Stomach smooth muscle (tissue), 2 donors: ENCODE measurements at regions not wholly inside any gene's neighbourhood (a gene's known extent, or its start where the extent isn't known, plus 50 kb on each side); places are given as distances from the start of the nearest gene placed in this dataset.

Experiments
- H3K27ac ChIP-seq: one replicate; pipeline ENCODE4 v1.7.0; 2013; ENCODE audit warnings: mild to moderate bottlenecking, low read length, inconsistent platforms
- H3K27me3 ChIP-seq, 2 donors: one replicate each; pipeline ENCODE4 v1.7.0; 2013; ENCODE audit warnings: low read length in 2 of 2; ENCODE audit not compliant: insufficient read depth in 2 of 2, control insufficient read depth in 1 of 2
- H3K36me3 ChIP-seq, 2 donors: one replicate each; pipeline ENCODE4 v1.7.0; 2013; ENCODE audit warnings: low read length in 2 of 2; ENCODE audit not compliant: control insufficient read depth in 2 of 2, insufficient read depth in 2 of 2
- H3K4me1 ChIP-seq: one replicate; pipeline ENCODE4 v1.7.0; 2013; ENCODE audit warnings: low read length; ENCODE audit not compliant: control insufficient read depth, insufficient read depth
- H3K4me3 ChIP-seq, 2 donors: one replicate each; pipeline ENCODE4 v1.7.0; 2013; ENCODE audit warnings: low read length in 2 of 2
- H3K9ac ChIP-seq, 2 donors: one replicate each; pipeline ENCODE4 v1.7.0; 2013; ENCODE audit warnings: low read length in 2 of 2, mild to moderate bottlenecking in 1 of 2
- H3K9me3 ChIP-seq, 2 donors: one replicate each; pipeline ENCODE4 v1.7.0; 2013; ENCODE audit warnings: low read length in 2 of 2; ENCODE audit not compliant: control insufficient read depth in 2 of 2
- donor health status: healthy.
- donor health status: Pancreatic carcinoma.

- Histone ChIP-seq H3K4me1 (no peaks in the 10 kb centered on the region), H3K27me3 (no peaks in the 10 kb centered on the region), H3K9ac (no peak overlapping the region), H3K4me3 (no peak overlapping the region), H3K36me3 (no peaks in the 10 kb centered on the region), H3K27ac (no peak overlapping the region), H3K9me3 (no peaks in the 10 kb centered on the region)
Measured at GRCh38 chr6:140178935-140179334, 804.5 kb upstream of the CITED2 start.

GRCh38 chr6:140178520-140178919 is 804.1 kb upstream of the CITED2 start:
- no peaks in the 10 kb centered on the region for H3K27me3 ChIP-seq
- H3K4me1 ChIP-seq, result no peaks in the 10 kb centered on the region
- no peak overlapping the region for H3K4me3 ChIP-seq
- H3K9me3 ChIP-seq, result no peaks in the 10 kb centered on the region
- H3K9ac ChIP-seq, result no peak overlapping the region
- H3K36me3 ChIP-seq, result no peaks in the 10 kb centered on the region
- no peak overlapping the region for H3K27ac ChIP-seq

- H3K27ac ChIP-seq, result no peak overlapping the region
- H3K9ac ChIP-seq, result no peak overlapping the region
- no peaks in the 10 kb centered on the region for H3K4me1 ChIP-seq
Measured at GRCh38 chr6:140176306-140176705, 801.9 kb upstream of the CITED2 start.

GRCh38 chr6:140175486-140175885 is 801.0 kb upstream of the CITED2 start:
- no peaks in the 10 kb centered on the region for H3K9me3 ChIP-seq
- H3K36me3 ChIP-seq, result no peaks in the 10 kb centered on the region
- H3K9ac ChIP-seq, result no peak overlapping the region
- H3K4me1 ChIP-seq, result no peaks in the 10 kb centered on the region
- no peak overlapping the region for H3K4me3 ChIP-seq
- no peaks in the 10 kb centered on the region for H3K27me3 ChIP-seq
- no peak overlapping the region for H3K27ac ChIP-seq

More at GRCh38 chr6:140176306-140176705, 801.9 kb upstream of the CITED2 start:
- H3K27me3 ChIP-seq, result no peaks in the 10 kb centered on the region
- no peak overlapping the region for H3K4me3 ChIP-seq
- no peaks in the 10 kb centered on the region for H3K36me3 ChIP-seq
- no peaks in the 10 kb centered on the region for H3K9me3 ChIP-seq

- H3K9me3 ChIP-seq, result no peaks in the 10 kb centered on the region
- no peaks in the 10 kb centered on the region for H3K36me3 ChIP-seq
- H3K9ac ChIP-seq, result no peak overlapping the region
- H3K4me3 ChIP-seq, result no peak overlapping the region
- no peaks in the 10 kb centered on the region for H3K4me1 ChIP-seq
- H3K27ac ChIP-seq, result no peak overlapping the region
- H3K27me3 ChIP-seq, result no peaks in the 10 kb centered on the region
Measured at GRCh38 chr6:140174524-140174923, 800.1 kb upstream of the CITED2 start.

- Histone ChIP-seq H3K9ac (no peak overlapping the region), H3K27ac (no peak overlapping the region), H3K27me3 (no peaks in the 10 kb centered on the region), H3K36me3 (no peaks in the 10 kb centered on the region), H3K4me1 (no peaks in the 10 kb centered on the region), H3K9me3 (no peaks in the 10 kb centered on the region), H3K4me3 (no peak overlapping the region)
Measured at GRCh38 chr6:140168365-140168764, 793.9 kb upstream of the CITED2 start.

GRCh38 chr6:140160909-140161308 is 786.5 kb upstream of the CITED2 start:
- H3K4me1 ChIP-seq, result no peaks in the 10 kb centered on the region

GRCh38 chr6:140160494-140160893 is 786.0 kb upstream of the CITED2 start:
- H3K9me3 ChIP-seq, result no peaks in the 10 kb centered on the region
- no peaks in the 10 kb centered on the region for H3K4me1 ChIP-seq
- no peak overlapping the region for H3K27ac ChIP-seq
- no peaks in the 10 kb centered on the region for H3K36me3 ChIP-seq
- no peaks in the 10 kb centered on the region for H3K27me3 ChIP-seq
- H3K9ac ChIP-seq, result no peak overlapping the region
- H3K4me3 ChIP-seq, result no peak overlapping the region

More at GRCh38 chr6:140160909-140161308, 786.5 kb upstream of the CITED2 start:
- H3K4me3 ChIP-seq, result no peak overlapping the region
- no peaks in the 10 kb centered on the region for H3K9me3 ChIP-seq
- no peak overlapping the region for H3K9ac ChIP-seq
- no peaks in the 10 kb centered on the region for H3K27me3 ChIP-seq
- H3K27ac ChIP-seq, result no peak overlapping the region
- no peaks in the 10 kb centered on the region for H3K36me3 ChIP-seq

- Histone ChIP-seq H3K4me1 (no peaks in the 10 kb centered on the region), H3K9me3 (no peaks in the 10 kb centered on the region), H3K36me3 (no peaks in the 10 kb centered on the region), H3K27ac (no peak overlapping the region), H3K27me3 (no peaks in the 10 kb centered on the region), H3K4me3 (no peak overlapping the region), H3K9ac (no peak overlapping the region)
Measured at GRCh38 chr6:140156131-140156530, 781.7 kb upstream of the CITED2 start.

- H3K36me3 ChIP-seq, result no peaks in the 10 kb centered on the region
- H3K9ac ChIP-seq, result no peak overlapping the region
- no peaks in the 10 kb centered on the region for H3K4me1 ChIP-seq
- H3K9me3 ChIP-seq, result no peaks in the 10 kb centered on the region
- H3K27me3 ChIP-seq, result no peaks in the 10 kb centered on the region
- no peak overlapping the region for H3K27ac ChIP-seq
- no peak overlapping the region for H3K4me3 ChIP-seq
Measured at GRCh38 chr6:140155451-140156126, 781.1 kb upstream of the CITED2 start.

GRCh38 chr6:140153703-140154102 is 779.3 kb upstream of the CITED2 start:
- H3K4me1 ChIP-seq, result no peaks in the 10 kb centered on the region
- H3K36me3 ChIP-seq, result no peaks in the 10 kb centered on the region
- no peak overlapping the region for H3K27ac ChIP-seq
- no peak overlapping the region for H3K4me3 ChIP-seq
- H3K9ac ChIP-seq, result no peak overlapping the region
- H3K9me3 ChIP-seq, result no peaks in the 10 kb centered on the region
- no peaks in the 10 kb centered on the region for H3K27me3 ChIP-seq
